ENCODE measurements at regions not wholly inside any gene's neighbourhood (a gene's known extent, or its start where the extent isn't known, plus 50 kb on each side); places are given as distances from the start of the nearest gene placed in this dataset.

DNA sequence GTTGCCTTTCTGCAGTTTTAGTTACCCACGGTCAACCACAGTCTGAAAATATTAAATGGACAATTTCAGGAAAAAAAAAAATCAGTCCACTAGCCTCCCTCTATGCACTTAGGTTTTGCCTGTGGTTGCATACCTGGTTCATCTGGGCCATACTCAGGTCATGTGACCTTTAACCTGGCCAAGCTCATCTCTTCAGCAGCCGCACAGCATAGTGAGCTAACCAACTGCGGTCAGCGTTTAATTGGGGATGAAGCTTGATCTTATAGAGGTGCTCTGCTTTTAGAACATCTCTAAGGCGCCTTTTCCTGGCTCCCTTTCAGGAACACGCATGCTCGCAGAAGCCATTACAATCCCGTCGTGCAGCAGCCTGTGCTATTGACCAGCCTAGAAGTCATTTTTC lies 177.2 kb upstream of the HMGA2 start:
- no peak overlapping the region; the same call in none of the 2 replicates for H2AFZ ChIP-seq (ENCODE audit: low read depth, low read length)
- no TSS peak for BruUV-seq (replicated peaks)
- H4K20me1 ChIP-seq (replicated peaks; ENCODE audit: control insufficient read depth, insufficient read depth, low read length), result no peaks in the 10 kb centered on the region
- no peak overlapping the region for H3K4me2 ChIP-seq (ENCODE audit: insufficient read depth, low read length)
- no peaks in the 10 kb centered on the region for H3K79me2 ChIP-seq (ENCODE audit: control insufficient read depth, insufficient read depth, low read length)
- intact Hi-C loops (cut with micrococcal nuclease), result no loop called here
- no peak for DNase-seq (ENCODE audit: extremely low read depth in 1 of 4, low spot score in 3 of 4)
- H3K9ac ChIP-seq (ENCODE audit: insufficient read depth in 1 of 2, low read depth in 2 of 2, low read length in 2 of 2), result no peak overlapping the region
- H3K9me1 ChIP-seq (ENCODE audit: control insufficient read depth, insufficient read depth, low read length), result no peaks in the 10 kb centered on the region
- no peaks in the 10 kb centered on the region; a peak in 1 of 5 replicates for H3K4me1 ChIP-seq (replicated peaks in 1 of 2; ENCODE audit: control insufficient read depth in 2 of 2, insufficient read depth in 2 of 2, low read length in 2 of 2)
- ChIA-PET POLR2A (interaction anchor here (0.7 kb wide), 1 partner anchor 1082 kb away, joined by 5 read pairs; no protein-coding TSS in a partner anchor), CTCF (ENCODE audit: low intra/inter-chr PET ratio) (no interaction called here)
- ATAC-seq, result no peak
- WGBS (ENCODE audit: insufficient coverage, low coverage, missing lambda C conversion rate), result 70% methylated on average over 9 of the region's 9 CpGs
- H3K9me3 ChIP-seq (replicated peaks; ENCODE audit: control insufficient read depth, insufficient read depth, low read depth, low read length), result no peaks in the 10 kb centered on the region
- H3K36me3 ChIP-seq (ENCODE audit: control insufficient read depth, insufficient read depth, low read length), result no peaks in the 10 kb centered on the region
- in situ Hi-C loops (cut with MboI), result no loop called here
- TF ChIP-seq SMAD4 (CRISPR knock-in tag; conservative IDR thresholded peaks at IDR 0.05) (no peak), NFE2 (IDR thresholded peaks at IDR 0.05; ENCODE audit: low read depth) (no peak), ZC3H4 (CRISPR knock-in tag; IDR thresholded peaks at IDR 0.05; ENCODE audit: borderline replicate concordance) (no peak)
- TF ChIP-seq, protein P1, sequence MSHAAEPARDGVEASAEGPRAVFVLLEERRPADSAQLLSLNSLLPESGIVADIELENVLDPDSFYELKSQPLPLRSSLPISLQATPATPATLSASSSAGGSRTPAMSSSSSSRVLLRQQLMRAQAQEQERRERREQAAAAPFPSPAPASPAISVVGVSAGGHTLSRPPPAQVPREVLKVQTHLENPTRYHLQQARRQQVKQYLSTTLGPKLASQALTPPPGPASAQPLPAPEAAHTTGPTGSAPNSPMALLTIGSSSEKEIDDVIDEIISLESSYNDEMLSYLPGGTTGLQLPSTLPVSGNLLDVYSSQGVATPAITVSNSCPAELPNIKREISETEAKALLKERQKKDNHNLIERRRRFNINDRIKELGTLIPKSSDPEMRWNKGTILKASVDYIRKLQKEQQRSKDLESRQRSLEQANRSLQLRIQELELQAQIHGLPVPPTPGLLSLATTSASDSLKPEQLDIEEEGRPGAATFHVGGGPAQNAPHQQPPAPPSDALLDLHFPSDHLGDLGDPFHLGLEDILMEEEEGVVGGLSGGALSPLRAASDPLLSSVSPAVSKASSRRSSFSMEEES (CRISPR knock-in tag; IDR thresholded peaks at IDR 0.05), result peak; percentile 71
- H3K4me3 ChIP-seq, result no peak overlapping the region
- no peak overlapping the region for H3K27ac ChIP-seq (ENCODE audit: extremely low read depth, low read depth, low read length)
- no peaks in the 10 kb centered on the region for H3K27me3 ChIP-seq (ENCODE audit: control insufficient read depth in 2 of 2, insufficient read depth in 2 of 2, low read length in 2 of 2)
- no peak for FAIRE-seq

DNA sequence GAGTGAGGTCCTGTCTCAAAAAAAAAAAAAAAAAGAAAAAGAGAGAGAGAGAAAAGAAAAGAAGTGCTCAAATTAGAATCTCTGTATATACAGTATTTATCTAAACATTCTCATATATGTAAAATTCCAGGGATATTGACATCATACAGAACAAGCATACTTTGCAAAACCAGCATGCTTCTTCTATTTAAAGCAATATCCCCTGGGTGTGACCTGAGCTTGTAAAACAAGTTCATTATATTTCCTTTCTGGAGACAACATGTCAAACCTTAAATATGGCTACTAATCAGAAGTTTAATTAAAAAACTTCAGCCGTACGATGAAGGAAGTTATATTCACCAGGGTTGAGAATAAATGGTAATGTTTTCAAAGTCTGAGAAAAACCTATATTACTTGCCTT lies 175.8 kb upstream of the HMGA2 start:
- no peak overlapping the region for H2AFZ ChIP-seq (ENCODE audit: low read depth, low read length)
- intact Hi-C loops (cut with micrococcal nuclease) (no loop called here), in situ Hi-C loops (cut with MboI) (no loop called here)
- no TSS peak for BruUV-seq (replicated peaks)
- POLR2A ChIA-PET, result no interaction called here
- no peaks in the 10 kb centered on the region for H3K9me3 ChIP-seq (replicated peaks; ENCODE audit: control insufficient read depth, insufficient read depth, low read depth, low read length)
- CTCF ChIA-PET (ENCODE audit: low intra/inter-chr PET ratio), result no interaction called here
- no peaks in the 10 kb centered on the region for H4K20me1 ChIP-seq (replicated peaks; ENCODE audit: control insufficient read depth, insufficient read depth, low read length)
- no peak overlapping the region for H3K27ac ChIP-seq (ENCODE audit: extremely low read depth, low read depth, low read length)
- H3K4me2 ChIP-seq (ENCODE audit: insufficient read depth, low read length), result no peak overlapping the region
- H3K9ac ChIP-seq (ENCODE audit: insufficient read depth in 1 of 2, low read depth in 2 of 2, low read length in 2 of 2), result no peak overlapping the region
- H3K79me2 ChIP-seq (ENCODE audit: control insufficient read depth, insufficient read depth, low read length), result no peaks in the 10 kb centered on the region
- H3K4me3 ChIP-seq, result no peak overlapping the region
- no peak for DNase-seq (ENCODE audit: extremely low read depth in 1 of 4, low spot score in 3 of 4)
- no peak for FAIRE-seq
- WGBS (ENCODE audit: insufficient coverage, low coverage, missing lambda C conversion rate), result 59% methylated on average over 2 of the region's 2 CpGs
- H3K27me3 ChIP-seq (ENCODE audit: control insufficient read depth in 2 of 2, insufficient read depth in 2 of 2, low read length in 2 of 2), result no peaks in the 10 kb centered on the region
- no peaks in the 10 kb centered on the region for H3K36me3 ChIP-seq (ENCODE audit: control insufficient read depth, insufficient read depth, low read length)
- H3K4me1 ChIP-seq (replicated peaks in 1 of 2; ENCODE audit: control insufficient read depth in 2 of 2, insufficient read depth in 2 of 2, low read length in 2 of 2), result peaks cover 0 to 3% of the 10 kb centered on the region in 2 experiments; a peak in 1 of 5 replicates
- no peak for ATAC-seq
- no peaks in the 10 kb centered on the region for H3K9me1 ChIP-seq (ENCODE audit: control insufficient read depth, insufficient read depth, low read length)
- TF ChIP-seq HMGN3 (IDR thresholded peaks at IDR 0.05; ENCODE audit: borderline replicate concordance, extremely low read depth, insufficient read length, low read depth, low read length), result no peak
- TF ChIP-seq, protein P2, sequence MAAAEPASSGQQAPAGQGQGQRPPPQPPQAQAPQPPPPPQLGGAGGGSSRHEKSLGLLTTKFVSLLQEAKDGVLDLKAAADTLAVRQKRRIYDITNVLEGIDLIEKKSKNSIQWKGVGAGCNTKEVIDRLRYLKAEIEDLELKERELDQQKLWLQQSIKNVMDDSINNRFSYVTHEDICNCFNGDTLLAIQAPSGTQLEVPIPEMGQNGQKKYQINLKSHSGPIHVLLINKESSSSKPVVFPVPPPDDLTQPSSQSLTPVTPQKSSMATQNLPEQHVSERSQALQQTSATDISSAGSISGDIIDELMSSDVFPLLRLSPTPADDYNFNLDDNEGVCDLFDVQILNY (CRISPR knock-in tag; IDR thresholded peaks at IDR 0.05), result no peak
- TF ChIP-seq HDAC3 (IDR thresholded peaks at IDR 0.05; ENCODE audit: borderline replicate concordance, partially characterized antibody), result no peak
- TF ChIP-seq PTTG1 (tag; IDR thresholded peaks at IDR 0.05; ENCODE audit: low read depth), result no peak
- TF ChIP-seq ILK (tag; IDR thresholded peaks at IDR 0.05; ENCODE audit: borderline replicate concordance, low read depth), result no peak
- TF ChIP-seq, protein P3, sequence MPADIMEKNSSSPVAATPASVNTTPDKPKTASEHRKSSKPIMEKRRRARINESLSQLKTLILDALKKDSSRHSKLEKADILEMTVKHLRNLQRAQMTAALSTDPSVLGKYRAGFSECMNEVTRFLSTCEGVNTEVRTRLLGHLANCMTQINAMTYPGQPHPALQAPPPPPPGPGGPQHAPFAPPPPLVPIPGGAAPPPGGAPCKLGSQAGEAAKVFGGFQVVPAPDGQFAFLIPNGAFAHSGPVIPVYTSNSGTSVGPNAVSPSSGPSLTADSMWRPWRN (IDR thresholded peaks at IDR 0.05; ENCODE audit: low read depth), result no peak
- no peak for TF ChIP-seq SAFB (IDR thresholded peaks at IDR 0.05; ENCODE audit: borderline replicate concordance, low read depth, low read length)
- TF ChIP-seq PURB (CRISPR knock-in tag; IDR thresholded peaks at IDR 0.05; ENCODE audit: low read depth), result no peak
- TF ChIP-seq SRF (CRISPR knock-in tag; IDR thresholded peaks at IDR 0.05), result no peak
